ELR (cell line): ENCODE measurements at regions not wholly inside any gene's neighbourhood (a gene's known extent, or its start where the extent isn't known, plus 50 kb on each side); places are given as distances from the start of the nearest gene placed in this dataset.
A peak's percentile ranks its signal among the peaks of the same experiment; 100 is the strongest.

Experiments
- DNase-seq: peaks from one replicate; pipeline ENCODE4 v3.0.0-alpha.2; 2015; ENCODE audit warnings: low read depth

- no peak for DNase-seq
These were observed 91.1 kb upstream of the WSCD2 start for GRCh38 chr12:108037960-108038359.

GRCh38 chr12:108039794-108040193 lies 89.3 kb upstream of the WSCD2 start:
- no peak for DNase-seq

GRCh38 chr12:108040947-108041346 lies 88.1 kb upstream of the WSCD2 start:
- no peak for DNase-seq

- DNase-seq = no peak
These were observed 85.8 kb upstream of the WSCD2 start for GRCh38 chr12:108043286-108043685.

GRCh38 chr12:108043750-108044533 lies 85.1 kb upstream of the WSCD2 start:
- DNase-seq = no peak

- no peak for DNase-seq
These were observed 83.0 kb upstream of the WSCD2 start for GRCh38 chr12:108046135-108046534.

GRCh38 chr12:108046650-108047049 lies 82.4 kb upstream of the WSCD2 start:
- DNase-seq = no peak

GRCh38 chr12:108047071-108047550 lies 82.0 kb upstream of the WSCD2 start:
- DNase-seq = peak; percentile 2

- no peak for DNase-seq
These were observed 80.4 kb upstream of the WSCD2 start for GRCh38 chr12:108048686-108049085.

- DNase-seq = no peak
These were observed 78.4 kb upstream of the WSCD2 start for GRCh38 chr12:108050696-108051095.

GRCh38 chr12:108052260-108052659 lies 76.8 kb upstream of the WSCD2 start:
- DNase-seq = no peak

GRCh38 chr12:108053512-108053911 lies 75.6 kb upstream of the WSCD2 start:
- no peak for DNase-seq

GRCh38 chr12:108054496-108054895 lies 74.6 kb upstream of the WSCD2 start:
- DNase-seq = no peak

- no peak for DNase-seq
These were observed 73.9 kb upstream of the WSCD2 start for GRCh38 chr12:108055141-108055540.

- DNase-seq = no peak
These were observed 69.0 kb upstream of the WSCD2 start for GRCh38 chr12:108060067-108060466.

GRCh38 chr12:108060903-108061302 lies 68.2 kb upstream of the WSCD2 start:
- no peak for DNase-seq

GRCh38 chr12:108063192-108063591 lies 65.9 kb upstream of the WSCD2 start:
- DNase-seq = peak; percentile 34

- DNase-seq = no peak
These were observed 64.0 kb upstream of the WSCD2 start for GRCh38 chr12:108065069-108065468.

GRCh38 chr12:108066583-108067577 lies 62.2 kb upstream of the WSCD2 start:
- peak; percentile 3 for DNase-seq

GRCh38 chr12:108069651-108070165 lies 59.4 kb upstream of the WSCD2 start:
- DNase-seq = no peak

- no peak for DNase-seq
These were observed 53.5 kb upstream of the WSCD2 start for GRCh38 chr12:108075561-108075960.

GRCh38 chr12:108076556-108076955 lies 52.5 kb upstream of the WSCD2 start:
- DNase-seq = no peak

GRCh38 chr12:108078428-108078827 lies 50.7 kb upstream of the WSCD2 start:
- no peak for DNase-seq
